ENCODE measurements at regions not wholly inside any gene's neighbourhood (a gene's known extent, or its start where the extent isn't known, plus 50 kb on each side); places are given as distances from the start of the nearest gene placed in this dataset.

DNA sequence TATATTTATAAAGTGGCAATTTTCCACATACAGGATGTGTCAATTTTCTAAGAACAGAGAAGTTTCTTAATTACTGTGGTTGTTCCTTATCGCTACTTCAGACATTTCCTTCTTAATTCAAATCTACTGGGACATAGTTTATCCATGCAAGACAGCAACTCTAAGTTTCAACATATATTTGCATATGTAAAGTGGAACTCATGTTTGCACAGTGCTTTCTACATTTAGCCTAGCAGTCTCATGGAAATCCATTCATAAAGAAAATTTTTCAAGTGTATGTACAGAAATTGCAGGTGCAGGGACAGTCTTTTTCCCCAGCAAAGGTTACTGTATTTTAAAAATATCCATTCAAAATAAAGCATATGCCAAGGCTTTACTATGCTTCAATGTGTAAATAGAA, 956.7 kb upstream of the SEL1L start:
- no peak for DNase-seq

DNA sequence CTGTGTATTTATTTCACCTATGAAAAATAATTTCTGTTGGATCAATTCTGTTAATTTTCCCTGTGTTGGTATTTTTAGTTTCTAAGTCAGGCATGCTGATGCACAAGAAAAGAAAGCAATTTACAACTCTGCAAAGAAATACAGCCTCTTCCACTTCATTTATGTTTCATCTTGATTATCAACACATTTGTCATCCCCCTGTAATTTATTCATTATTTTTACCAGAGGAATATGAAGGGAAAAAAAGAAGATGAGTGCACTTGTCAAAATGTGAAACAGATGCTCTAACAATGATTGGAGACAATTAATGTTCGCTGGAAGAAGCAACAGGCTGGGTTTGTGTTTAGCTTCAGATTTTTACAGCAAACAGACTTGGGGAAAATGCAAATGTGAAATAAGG, 958.5 kb upstream of the SEL1L start:
- no peak for DNase-seq

DNA sequence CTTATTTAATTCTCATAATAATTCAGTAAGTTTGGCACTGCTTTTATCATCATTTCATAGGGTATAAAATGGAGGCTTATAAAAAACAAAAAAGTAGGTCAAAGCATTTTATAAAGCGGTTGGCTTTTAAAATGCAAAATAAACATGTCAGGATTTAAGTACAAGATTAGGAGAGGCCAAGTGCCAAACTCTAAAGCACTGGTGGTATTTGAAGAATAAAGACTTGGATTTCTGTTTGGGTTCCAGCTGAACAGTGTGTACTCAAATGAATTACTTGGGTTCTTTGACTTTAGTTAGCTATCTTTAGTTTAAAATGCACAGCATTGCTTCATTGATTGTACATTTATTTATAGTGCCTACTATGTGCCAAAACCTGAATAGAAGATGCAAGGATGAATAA, 966.6 kb upstream of the SEL1L start:
- DNase-seq: no peak

DNA sequence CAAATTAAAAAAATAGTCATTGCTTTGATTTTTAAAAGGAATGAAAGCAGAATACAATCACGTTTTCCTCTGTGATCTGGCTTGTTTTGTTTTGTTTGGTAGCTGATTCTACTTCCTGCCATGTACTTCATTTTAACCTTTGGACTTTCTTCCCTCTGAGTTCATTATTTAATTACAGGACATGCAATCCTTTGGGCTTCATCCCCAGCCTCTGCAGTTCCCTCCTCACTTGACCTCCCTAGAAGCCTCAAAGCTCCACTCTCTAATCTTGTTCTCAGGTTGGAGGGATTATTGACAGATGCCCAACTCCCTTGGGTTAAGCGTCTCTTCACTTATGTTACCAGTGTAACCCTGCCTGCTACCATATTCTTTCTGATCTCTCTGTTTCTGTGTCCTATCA, 967.9 kb upstream of the SEL1L start:
- DNase-seq: no peak

DNA sequence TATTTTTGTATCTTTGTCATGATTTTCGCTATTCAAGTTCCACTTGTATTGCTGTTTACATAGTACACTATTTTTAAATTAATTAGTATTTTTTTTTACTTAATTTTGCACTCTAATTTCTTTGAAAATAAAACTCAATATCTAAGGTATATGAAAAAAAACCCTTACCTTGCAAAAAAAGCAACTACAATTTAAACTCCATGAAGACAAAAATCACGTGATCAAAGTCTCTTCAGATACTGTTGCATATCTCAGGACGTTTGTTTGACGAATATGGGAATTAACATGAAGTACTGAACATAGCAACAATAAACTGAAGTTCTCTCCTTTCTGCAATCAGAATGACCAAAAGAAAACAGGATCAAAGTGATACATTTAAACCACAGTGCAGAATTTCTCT, 968.4 kb upstream of the SEL1L start:
- no peak for DNase-seq

DNA sequence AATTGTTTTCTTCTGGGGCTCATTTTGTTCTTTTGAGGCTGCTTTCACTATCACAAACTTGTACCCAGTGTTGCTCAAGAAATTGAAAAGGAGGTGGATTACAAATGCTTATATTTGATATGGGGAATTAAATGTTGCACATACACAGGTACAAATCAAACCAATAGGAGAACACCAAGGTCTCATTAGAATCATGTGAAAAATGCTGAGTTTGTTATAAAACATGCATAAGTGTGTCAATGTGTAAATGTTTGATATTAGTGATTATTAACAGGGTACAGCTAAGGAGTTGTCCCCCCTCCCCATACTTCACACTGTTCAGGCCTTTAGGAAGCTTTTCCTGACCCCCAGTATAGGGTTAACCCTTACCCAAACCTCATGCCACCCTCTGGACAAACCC, 971.2 kb upstream of the SEL1L start:
- DNase-seq: no peak

DNA sequence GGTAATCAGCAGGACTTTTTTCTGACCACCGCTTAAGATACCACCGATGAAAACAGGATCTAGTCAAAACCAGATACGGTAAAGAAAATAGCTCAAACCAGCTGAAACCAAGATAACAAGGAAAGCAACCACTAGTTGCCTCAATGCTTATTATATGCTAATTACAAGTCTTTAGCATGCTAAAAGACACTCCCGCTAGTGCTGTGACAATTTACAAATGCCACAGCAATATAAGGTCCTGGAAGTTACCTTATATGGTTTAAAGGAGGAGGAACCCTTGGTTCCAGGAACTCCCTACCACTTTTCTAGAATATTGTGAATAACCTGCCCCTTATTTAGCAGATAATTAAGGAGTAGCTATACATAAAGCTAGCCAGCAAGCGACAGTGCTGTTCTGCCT, 976.4 kb upstream of the SEL1L start:
- no peak for DNase-seq

DNA sequence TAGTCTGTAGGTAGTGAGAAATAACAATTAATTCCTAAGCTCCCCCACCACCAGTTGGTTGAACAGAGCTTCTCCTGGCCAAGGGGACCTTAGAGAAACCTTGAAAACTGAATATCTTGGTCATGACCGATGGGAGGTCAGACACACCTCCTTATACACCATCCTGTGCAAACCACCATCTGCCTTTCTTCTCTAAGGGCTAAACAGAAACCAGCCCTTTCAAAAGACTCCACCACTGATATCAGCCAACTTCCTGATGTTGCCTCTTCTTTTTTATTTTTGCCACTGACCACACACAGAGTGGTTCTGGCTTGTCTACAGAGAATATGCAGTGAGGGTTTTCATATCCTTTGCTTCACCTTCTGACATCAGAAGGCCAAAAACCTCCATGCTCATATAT, 977.7 kb upstream of the SEL1L start:
- DNase-seq: no peak

DNA sequence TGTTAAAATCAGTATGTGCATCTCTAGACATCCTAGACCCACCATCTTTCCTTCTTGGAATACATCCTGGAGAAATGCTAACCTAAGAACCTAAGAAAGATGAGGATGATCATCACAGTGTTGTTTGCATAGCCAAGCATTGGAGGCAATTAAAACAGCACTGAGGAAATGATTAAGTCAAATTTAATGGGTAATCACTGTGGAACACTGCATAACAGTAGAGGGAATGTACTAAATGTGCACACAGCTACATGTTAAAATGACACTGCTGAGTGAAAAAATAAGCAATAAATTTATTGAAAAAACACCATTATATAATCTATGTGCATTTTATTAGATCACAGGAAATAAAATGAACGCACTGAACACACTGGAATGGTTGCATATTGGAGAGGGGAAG, 987.1 kb upstream of the SEL1L start:
- no peak for DNase-seq

DNA sequence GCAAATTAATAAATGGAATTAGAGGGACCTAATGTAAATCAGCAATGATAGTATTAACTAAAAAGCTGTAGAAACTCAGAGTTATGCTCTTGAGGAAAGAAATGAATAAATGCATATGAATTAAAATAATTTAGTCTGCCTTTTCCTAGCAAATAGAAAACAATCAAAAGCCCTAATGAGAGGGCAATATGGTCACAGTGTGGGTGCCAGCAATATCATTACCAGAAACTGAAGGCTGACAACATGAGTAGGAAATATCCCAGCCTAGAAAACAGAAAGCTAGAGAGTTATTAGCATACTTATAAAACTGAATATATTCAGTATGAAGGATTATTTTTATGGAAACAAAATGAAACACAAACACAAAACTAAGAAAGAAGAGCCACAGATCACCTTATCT, 987.5 kb upstream of the SEL1L start:
- DNase-seq: no peak

DNA sequence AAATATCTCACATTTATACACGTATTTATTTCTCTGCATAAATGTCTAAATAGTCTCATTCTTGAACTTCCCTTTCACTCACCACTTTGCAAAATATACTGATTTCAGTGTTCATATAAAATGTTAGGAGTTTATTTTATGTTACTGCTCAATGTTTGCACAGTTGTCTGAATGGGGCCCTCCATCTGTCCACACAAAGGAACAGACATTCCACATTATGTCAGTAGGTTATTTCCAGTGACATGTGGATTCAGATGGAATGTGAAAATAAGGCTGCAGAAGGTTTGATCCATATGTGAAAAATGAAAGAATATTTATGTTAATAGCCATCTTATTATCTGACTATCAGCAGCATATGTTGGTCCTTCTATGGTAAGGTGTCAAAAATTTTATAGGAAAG, 994.4 kb upstream of the SEL1L start:
- DNase-seq: no peak

DNA sequence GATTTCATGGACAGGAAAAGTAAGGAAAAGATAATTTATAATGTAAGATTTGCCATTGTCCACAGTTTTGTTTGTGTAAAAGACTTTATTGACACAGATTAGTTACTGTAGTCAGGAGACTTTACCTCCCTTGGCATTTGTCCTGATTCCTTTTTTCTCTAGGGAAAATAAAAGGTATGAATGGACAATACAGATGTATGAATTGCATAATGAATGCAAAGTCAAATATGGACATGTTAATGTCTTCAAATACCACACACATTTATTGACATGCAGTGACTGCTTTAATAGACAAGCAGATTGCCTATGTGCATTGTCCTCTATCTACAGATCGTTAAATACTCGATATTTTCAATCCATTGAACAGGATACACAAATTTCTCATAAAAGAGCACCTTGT, 999.7 kb upstream of the SEL1L start:
- DNase-seq: no peak

DNA sequence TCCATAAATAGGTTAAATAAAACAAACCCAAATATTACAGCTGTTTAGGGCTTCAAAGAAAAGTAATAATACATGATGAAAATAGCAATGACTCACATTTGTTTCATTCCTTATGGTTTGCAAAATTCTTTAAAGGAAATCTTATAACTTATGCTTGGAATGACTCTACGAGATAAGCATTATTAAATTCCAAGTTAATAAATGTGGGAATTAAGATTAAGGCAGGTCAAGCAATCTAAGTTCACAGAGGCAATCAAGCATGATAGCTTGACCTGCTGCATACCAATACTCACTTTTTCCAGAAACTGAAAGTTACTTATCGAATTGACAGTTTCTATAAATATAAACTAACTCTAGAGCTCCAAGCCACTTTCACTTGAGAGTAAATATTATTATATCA, 1002.9 kb upstream of the SEL1L start:
- no peak for DNase-seq

DNA sequence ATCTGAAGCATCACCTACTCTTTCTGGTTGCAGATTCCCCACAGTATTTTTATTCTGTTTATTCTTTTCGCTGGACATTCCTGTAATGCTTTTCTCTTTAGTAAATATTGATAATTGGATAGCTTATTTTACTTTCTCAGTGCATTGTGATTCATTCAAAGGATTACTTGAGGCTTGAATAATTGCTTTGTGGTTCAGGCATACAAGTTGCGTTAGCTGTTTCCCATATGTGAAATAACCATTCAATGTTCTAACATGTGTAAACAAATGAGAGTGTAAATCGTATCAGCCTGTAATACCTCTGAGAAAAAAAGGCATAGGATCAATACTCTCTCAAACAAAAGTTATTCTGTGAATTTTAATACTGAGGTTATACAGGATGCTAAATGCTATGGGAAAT, 1004.2 kb upstream of the SEL1L start:
- no peak for DNase-seq

DNA sequence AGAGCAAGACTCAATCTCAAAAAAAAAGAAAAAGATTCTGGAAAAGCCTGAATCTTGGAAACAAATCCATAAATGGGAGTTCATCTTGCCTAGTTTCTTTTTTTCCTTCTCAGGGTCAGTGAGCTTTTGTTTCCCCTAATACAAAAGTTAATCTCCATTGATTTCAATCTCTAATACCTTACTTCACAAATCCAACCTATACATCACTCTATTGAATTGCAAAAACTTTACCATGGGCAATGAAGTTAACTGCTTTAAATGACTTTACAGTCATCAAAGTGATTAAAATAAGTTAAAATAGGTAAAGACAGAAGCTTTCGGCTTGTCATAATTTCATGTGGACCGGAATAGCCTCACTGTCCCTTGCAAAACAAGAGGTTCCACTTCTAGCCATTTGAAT, 1012.7 kb upstream of the SEL1L start:
- DNase-seq: no peak

DNA sequence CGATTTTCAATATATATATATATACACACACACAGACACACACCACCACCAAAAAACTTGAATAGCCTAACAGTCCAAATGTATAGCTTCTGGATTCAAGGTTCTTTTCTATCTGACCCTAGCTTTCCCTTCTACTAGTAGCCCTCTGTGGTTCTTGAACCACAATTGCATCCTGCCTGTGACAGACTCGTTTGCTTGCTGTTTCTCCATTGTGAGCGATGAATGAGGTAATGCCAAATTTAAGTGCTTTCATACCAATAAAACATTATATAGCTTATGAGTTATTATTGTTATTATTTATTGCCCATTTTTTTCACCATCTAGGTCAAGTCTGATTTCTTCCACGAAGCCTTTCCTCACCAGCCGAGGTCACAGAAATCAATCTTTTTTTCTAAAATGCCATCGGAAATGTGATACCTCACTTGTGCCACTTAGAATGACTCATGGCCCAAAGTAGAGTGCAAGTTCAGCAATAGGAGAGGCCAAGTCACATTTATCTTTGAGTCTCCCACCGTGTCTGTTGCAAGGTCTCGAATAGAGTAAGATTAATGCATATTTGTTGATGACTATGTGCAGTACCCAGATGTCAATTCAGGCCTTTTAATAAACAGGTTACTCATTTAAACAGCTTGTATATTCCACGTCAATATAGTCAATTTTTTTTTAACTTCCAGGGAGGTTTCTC, 1015.8 kb upstream of the SEL1L start:
- no peak for DNase-seq

DNA sequence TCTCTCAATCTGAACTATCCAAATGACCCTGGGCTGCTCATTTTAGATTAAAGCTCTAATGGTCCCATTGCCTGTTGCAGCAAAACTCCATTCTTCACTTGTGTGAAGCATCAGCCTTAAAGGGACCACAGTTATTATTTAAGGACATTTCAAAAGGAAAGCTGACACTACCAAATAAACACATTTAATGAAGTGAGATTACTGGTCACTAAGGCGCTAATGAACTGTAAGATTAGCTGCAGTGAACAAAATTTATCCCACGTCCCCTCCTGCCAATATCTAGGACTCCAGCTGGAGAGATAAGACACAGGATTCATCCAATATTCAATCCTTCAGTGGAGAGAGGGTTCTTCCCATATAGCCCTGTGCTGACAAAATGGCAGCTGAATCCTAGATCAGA, 1029.2 kb upstream of the SEL1L start:
- no peak for DNase-seq

DNA sequence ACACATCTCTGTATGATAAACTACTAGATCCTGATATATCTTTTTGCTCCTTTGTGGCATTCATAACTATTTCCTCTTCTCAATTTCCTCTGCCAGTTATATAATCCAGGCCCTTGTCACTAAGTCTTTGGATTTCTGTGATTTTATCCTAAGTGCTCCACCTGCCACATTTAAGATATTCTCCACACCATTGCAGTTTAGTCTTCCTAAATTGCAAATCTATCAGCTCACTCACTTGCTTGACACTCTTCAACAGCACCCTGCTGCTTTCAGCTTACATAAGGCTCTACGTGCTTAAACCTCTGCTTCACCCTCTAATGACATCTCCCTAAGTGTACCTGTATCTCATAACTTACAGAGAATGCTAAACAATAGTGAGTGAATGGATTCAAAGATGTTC, 1032.2 kb upstream of the SEL1L start:
- no peak for DNase-seq

DNA sequence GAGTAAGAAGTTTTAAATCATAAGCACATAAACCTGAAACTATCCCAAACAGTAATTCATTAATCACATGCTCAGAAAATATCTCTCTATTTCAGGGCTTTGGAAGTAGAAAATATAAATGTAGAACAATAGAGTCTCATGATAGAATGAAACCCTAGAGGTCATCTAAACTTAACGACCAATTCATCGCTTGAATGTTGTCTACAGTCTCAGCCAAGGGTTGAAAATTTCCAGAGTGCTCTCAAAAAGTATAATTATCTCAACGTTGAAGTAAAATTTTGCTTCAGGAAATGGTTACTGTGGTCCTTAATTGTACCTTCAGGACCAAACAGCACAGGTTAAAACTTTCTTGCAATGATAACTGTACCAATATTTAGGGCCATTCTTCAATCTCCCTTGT, 1053.6 kb upstream of the SEL1L start:
- no peak for DNase-seq

DNA sequence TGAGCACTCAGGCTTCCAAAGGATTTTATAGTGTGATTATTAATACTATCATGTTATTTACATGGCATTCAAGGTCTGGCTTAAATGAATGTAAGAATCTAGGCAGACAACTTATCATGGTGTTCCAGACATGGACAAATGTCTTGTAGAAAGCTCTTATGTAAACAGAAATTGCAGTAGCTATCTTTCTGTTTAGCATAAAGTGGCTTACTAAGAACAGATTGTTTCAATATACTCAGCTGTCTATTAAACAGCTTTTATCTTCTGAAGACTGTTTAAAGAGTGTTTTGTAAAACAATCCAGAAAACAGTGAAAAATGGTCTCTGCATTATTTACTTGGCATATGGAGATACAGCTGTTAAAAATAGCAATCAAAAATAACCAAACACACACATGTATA, 1061.8 kb upstream of the SEL1L start:
- DNase-seq: no peak

DNA sequence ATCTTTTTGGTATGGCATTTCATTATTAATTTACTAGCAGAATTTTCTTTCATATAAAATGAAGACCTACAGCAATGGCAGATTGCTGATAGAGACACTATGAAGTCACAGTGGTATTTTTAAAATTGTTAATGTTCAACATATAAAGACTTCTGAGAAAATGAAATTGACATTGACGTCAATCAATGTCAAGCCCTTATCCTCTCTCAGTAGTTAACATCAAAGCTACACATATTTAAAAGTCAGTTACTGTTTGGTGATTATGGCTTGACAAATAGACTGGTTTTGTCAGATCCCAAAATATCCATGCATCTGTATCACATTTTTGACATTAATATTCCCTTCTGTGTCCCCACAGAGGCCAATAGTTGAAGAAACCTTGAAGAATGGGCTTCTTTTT, 1069.1 kb upstream of the SEL1L start:
- no peak for DNase-seq

DNA sequence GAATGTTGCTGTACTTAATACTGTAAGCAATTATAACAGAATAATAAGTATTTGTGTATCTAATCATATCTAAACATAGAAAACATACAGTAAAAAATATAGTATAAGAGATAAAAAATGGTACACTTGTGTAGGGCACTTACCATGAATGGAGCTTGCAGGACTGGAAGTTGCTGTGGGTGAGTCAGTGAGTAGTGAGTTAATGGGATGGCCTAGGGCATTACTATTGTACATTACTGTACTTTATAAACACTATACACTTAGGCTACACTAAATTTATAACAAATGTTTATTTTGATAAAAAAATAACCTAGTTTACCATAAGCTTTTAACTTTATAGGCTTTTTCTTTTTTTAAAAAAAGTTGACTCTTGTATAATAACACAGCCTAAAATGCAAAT, 1071.2 kb upstream of the SEL1L start:
- no peak for DNase-seq

DNA sequence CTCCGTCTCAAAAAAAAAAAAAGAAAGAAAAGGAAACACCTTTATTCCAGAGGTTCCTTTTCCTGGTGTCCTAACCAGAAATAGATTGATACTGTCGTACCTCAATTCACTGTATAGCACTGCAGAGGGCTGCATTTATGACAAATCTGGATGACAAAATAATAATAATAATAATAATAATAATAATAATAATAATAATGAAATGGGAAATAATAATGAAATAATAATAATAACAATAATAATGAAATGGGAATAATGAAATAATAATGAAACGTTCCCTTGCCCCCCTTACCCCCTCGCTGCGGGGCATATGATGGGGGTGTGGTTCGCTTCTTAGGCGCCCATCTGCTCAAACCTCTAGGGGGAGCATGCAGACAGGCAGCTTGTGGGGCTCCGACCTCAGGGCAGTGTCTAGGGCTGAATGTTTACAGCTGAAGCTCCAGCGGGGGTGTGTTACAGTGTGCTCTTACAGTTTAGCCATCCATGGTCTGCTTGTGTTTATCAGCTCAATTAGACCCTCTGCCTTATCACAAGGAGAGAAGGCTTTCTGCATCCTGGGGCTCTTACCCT, 1088.3 kb upstream of the SEL1L start:
- no peak for DNase-seq

DNA sequence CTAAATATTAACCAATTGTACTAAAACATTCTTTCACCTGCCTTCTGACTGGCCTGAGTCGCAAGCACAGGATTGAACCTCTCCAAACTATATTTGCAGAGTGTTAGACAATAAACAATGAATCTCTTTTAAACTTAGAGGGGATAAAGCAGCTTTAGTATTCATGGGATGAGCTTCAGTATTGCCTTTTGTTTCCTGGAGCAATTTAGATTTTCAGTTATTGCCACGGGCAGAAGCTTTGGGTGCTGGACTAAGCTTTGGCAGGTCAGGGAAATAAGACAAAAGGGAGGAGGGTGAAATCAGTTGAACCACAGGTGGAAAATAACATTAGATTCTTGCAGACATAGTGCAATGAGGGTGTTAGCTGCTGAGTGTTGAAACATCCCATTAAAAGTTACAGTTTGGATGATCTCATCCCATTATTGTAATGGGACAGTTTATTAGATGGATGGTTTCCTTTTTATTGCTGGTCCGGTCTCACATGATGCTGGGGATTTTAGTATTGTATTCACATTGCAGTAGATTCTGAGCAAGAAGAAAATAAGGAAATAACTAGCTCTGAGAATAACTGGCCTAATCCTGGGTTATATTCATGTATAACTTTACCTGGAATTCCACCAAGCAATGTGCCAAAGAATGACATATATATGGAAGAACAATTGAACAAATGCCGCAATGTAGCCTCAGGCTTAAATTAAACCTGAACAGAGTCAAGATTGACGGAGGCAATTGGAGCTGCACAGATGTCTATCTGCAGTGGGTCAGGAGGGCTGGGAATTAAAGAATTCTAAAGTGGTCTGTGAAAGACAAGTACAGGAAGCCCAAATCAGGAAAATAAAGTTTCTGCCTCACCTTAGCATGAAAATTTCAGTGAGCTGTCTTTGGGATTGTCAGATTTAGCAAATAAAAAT, 1092.8 kb upstream of the SEL1L start:
- no peak for DNase-seq

Data from activated gamma-delta T cell (primary cell).